CMK (cell line): ENCODE measurements at regions not wholly inside any gene's neighbourhood (a gene's known extent, or its start where the extent isn't known, plus 50 kb on each side); places are given as distances from the start of the nearest gene placed in this dataset.

Source experiments
- DNase-seq: peaks from one replicate; pipeline ENCODE4 v3.0.0-alpha.2; 2010; ENCODE audit warnings: low read depth

- no peak for DNase-seq
Measured at GRCh38 chr16:25311039-25311438, 53.4 kb upstream of the ZKSCAN2 start.
